ENCODE measurements at regions not wholly inside any gene's neighbourhood (a gene's known extent, or its start where the extent isn't known, plus 50 kb on each side); places are given as distances from the start of the nearest gene placed in this dataset.

DNA sequence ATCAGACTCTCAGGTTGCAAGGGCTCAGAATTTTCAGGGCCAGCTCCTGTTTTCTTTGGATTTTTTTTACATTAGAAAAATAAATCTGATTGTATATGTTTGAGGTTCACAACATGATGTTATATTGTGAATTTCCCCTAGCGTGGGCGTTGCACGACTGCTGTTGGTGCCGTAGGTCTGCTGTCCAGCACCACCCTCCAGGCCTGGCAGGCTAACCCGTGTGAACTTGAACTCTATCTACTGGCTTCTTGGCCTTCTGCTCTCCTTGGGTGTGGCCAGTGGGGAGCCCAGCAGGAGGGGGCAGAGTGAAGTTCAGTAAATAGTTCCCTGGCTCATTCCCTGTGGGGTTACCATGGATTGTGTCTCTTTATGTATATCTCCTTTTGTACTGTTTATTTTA lies 80.5 kb upstream of the RORA start:
- Histone ChIP-seq H3K4me1 (no peaks in the 10 kb centered on the region), H3K27me3 (no peaks in the 10 kb centered on the region), H3K9me3 (no peaks in the 10 kb centered on the region), H3K4me3 (no peak overlapping the region), H3K27ac (no peak overlapping the region), H3K36me3 (no peaks in the 10 kb centered on the region)
- intact Hi-C loops (cut with DNase I; ENCODE audit: low total_unique reads): no loop called here
- TF ChIP-seq, protein P1, sequence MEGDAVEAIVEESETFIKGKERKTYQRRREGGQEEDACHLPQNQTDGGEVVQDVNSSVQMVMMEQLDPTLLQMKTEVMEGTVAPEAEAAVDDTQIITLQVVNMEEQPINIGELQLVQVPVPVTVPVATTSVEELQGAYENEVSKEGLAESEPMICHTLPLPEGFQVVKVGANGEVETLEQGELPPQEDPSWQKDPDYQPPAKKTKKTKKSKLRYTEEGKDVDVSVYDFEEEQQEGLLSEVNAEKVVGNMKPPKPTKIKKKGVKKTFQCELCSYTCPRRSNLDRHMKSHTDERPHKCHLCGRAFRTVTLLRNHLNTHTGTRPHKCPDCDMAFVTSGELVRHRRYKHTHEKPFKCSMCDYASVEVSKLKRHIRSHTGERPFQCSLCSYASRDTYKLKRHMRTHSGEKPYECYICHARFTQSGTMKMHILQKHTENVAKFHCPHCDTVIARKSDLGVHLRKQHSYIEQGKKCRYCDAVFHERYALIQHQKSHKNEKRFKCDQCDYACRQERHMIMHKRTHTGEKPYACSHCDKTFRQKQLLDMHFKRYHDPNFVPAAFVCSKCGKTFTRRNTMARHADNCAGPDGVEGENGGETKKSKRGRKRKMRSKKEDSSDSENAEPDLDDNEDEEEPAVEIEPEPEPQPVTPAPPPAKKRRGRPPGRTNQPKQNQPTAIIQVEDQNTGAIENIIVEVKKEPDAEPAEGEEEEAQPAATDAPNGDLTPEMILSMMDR (IDR thresholded peaks at IDR 0.05): no peak
- TF ChIP-seq POLR2A (IDR thresholded peaks at IDR 0.05): no peak
- no peak for DNase-seq

GRCh38 chr15:61309031-61309511 lies 80.0 kb upstream of the RORA start:
- H3K9me3 ChIP-seq: no peaks in the 10 kb centered on the region
- no peaks in the 10 kb centered on the region for H3K4me1 ChIP-seq
- intact Hi-C loops (cut with DNase I; ENCODE audit: low total_unique reads): no loop called here
- no peak for DNase-seq
- no peak overlapping the region for H3K4me3 ChIP-seq
- TF ChIP-seq POLR2A (IDR thresholded peaks at IDR 0.05): no peak
- TF ChIP-seq, protein P1 (IDR thresholded peaks at IDR 0.05): no peak
- no peaks in the 10 kb centered on the region for H3K36me3 ChIP-seq
- no peak overlapping the region for H3K27ac ChIP-seq
- no peaks in the 10 kb centered on the region for H3K27me3 ChIP-seq

DNA sequence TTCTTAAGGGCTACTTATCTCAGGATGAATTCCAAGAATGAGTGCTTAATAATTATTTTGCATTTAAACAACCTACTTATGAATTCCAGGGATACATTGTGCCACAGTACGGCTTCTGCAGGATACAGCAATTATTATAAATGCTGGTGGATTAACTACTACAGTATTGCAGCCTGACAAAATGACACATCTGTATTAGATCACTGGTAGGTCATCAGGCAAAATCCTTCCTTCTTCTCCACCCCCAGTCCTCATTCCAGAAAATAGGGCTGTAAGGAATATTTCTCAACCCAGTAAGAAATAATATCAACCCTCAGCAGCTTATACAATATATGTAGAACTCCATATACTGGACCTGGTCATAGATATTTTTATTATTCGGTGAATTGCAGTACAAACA lies 79.3 kb upstream of the RORA start:
- Histone ChIP-seq H3K36me3 (no peaks in the 10 kb centered on the region), H3K4me3 (no peak overlapping the region), H3K4me1 (no peaks in the 10 kb centered on the region), H3K27me3 (no peaks in the 10 kb centered on the region), H3K9me3 (no peaks in the 10 kb centered on the region), H3K27ac (no peak overlapping the region)
- no peak for DNase-seq
- intact Hi-C loops (cut with DNase I; ENCODE audit: low total_unique reads): no loop called here
- TF ChIP-seq POLR2A (IDR thresholded peaks at IDR 0.05): no peak
- TF ChIP-seq, protein P1 (IDR thresholded peaks at IDR 0.05): no peak

- intact Hi-C loops (cut with DNase I; ENCODE audit: low total_unique reads): no loop called here
- H3K4me1 ChIP-seq: no peaks in the 10 kb centered on the region
- no peak for DNase-seq
These were observed 78.4 kb upstream of the RORA start for GRCh38 chr15:61307474-61307873.

GRCh38 chr15:61301701-61302100 lies 72.6 kb upstream of the RORA start:
- TF ChIP-seq, protein P1 (IDR thresholded peaks at IDR 0.05): no peak
- TF ChIP-seq POLR2A (IDR thresholded peaks at IDR 0.05): no peak
- H3K4me3 ChIP-seq: no peak overlapping the region
- no peak for DNase-seq
- no peaks in the 10 kb centered on the region for H3K9me3 ChIP-seq
- H3K27me3 ChIP-seq: no peaks in the 10 kb centered on the region
- intact Hi-C loops (cut with DNase I; ENCODE audit: low total_unique reads): no loop called here
- H3K27ac ChIP-seq: no peak overlapping the region
- H3K36me3 ChIP-seq: no peaks in the 10 kb centered on the region
- H3K4me1 ChIP-seq: no peaks in the 10 kb centered on the region

More at GRCh38 chr15:61307474-61307873, 78.4 kb upstream of the RORA start:
- Histone ChIP-seq H3K4me3 (no peak overlapping the region), H3K27me3 (no peaks in the 10 kb centered on the region), H3K36me3 (no peaks in the 10 kb centered on the region), H3K9me3 (no peaks in the 10 kb centered on the region), H3K27ac (no peak overlapping the region)
- TF ChIP-seq, protein P1 (IDR thresholded peaks at IDR 0.05): no peak

All from uterus (tissue), 3 donors.